CD4-positive, alpha-beta T cell (primary cell): ENCODE measurements at regions not wholly inside any gene's neighbourhood (a gene's known extent, or its start where the extent isn't known, plus 50 kb on each side); places are given as distances from the start of the nearest gene placed in this dataset.

ENCODE experiments used
- ATAC-seq: fragments of 200-7000 bp; cut with Tn5 transposase; one replicate; pipeline ENCODE4 v1.10.0; 2022; ENCODE audit warnings: mild to moderate bottlenecking; ENCODE audit not compliant: poor library complexity
- CTCF ChIA-PET: fragments of 350-600 bp; sonication (Branson Sonifier 250); formaldehyde crosslinking; loops from one replicate; lab custom pipeline; 2021; ENCODE audit warnings: antibody characterized with exemption, inconsistent platforms; lab: Charles Lee
- POLR2A ChIA-PET: fragments of 350-600 bp; sonication (Branson Sonifier 250); formaldehyde crosslinking; loops from one replicate; lab custom pipeline; 2021; ENCODE audit warnings: antibody characterized with exemption, inconsistent platforms; lab: Charles Lee
- DNase-seq, 14 experiments: peaks; one replicate each; pipeline ENCODE4 v3.0.0-alpha.2; 2013 to 2020; ENCODE audit warnings: mixed read lengths in 2 of 14
- H3K27ac ChIP-seq, 2 donors: one replicate each; pipeline versions ENCODE4 v1.5.1 to v1.7.0; 2013; ENCODE audit warnings: low read length in 2 of 2, low read depth in 1 of 2, mild to moderate bottlenecking in 1 of 2
- H3K27me3 ChIP-seq, 2 experiments: 1 replicate in 1 of 2; 2 replicates in 1 of 2; pipeline versions ENCODE4 v1.6.1 to v1.7.0; 2013; ENCODE audit warnings: low read length in 2 of 2, control low read depth in 1 of 2, mild to moderate bottlenecking in 1 of 2, moderate library complexity in 1 of 2; ENCODE audit not compliant: insufficient read depth in 2 of 2, control insufficient read depth in 1 of 2
- H3K36me3 ChIP-seq: one replicate; pipeline ENCODE4 v1.6.1; 2013; ENCODE audit warnings: low read length, control low read depth; ENCODE audit not compliant: insufficient read depth
- H3K4me1 ChIP-seq: one replicate; pipeline ENCODE4 v1.6.1; 2013; ENCODE audit warnings: low read length, control low read depth; ENCODE audit not compliant: insufficient read depth
- H3K4me3 ChIP-seq: one replicate; pipeline ENCODE4 v1.5.1; 2013; ENCODE audit warnings: mild to moderate bottlenecking, low read length, moderate library complexity
- H3K9me3 ChIP-seq, 2 experiments: 1 replicate in 1 of 2; 2 replicates in 1 of 2; pipeline versions ENCODE4 v1.6.1 to v1.7.0; 2013; ENCODE audit warnings: low read length in 2 of 2, mild to moderate bottlenecking in 2 of 2, control low read depth in 1 of 2, moderate library complexity in 1 of 2; ENCODE audit not compliant: control insufficient read depth in 1 of 2, insufficient read depth in 1 of 2
- H3K27ac Mint-ChIP-seq: one replicate; pipeline ENCODE4 v1.8.0; 2020; ENCODE audit warnings: mixed read lengths
- H3K27me3 Mint-ChIP-seq: one replicate; pipeline ENCODE4 v1.8.0; 2021; ENCODE audit warnings: mixed read lengths
- H3K36me3 Mint-ChIP-seq: one replicate; pipeline ENCODE4 v1.8.0; 2021; ENCODE audit warnings: low read depth, mixed read lengths
- H3K4me1 Mint-ChIP-seq: one replicate; pipeline ENCODE4 v1.8.0; 2021; ENCODE audit warnings: low read depth, mixed read lengths
- H3K4me3 Mint-ChIP-seq: one replicate; pipeline ENCODE4 v1.8.0; 2020; ENCODE audit warnings: mild to moderate bottlenecking, mixed read lengths
- H3K9me3 Mint-ChIP-seq: one replicate; pipeline ENCODE4 v1.8.0; 2020; ENCODE audit warnings: mixed read lengths
- CTCF ChIP-seq: fragments of 200-600 bp; IDR thresholded peaks from one replicate; pipeline ENCODE4 v1.8.0; 2022; ENCODE audit warnings: antibody characterized with exemption, mild to moderate bottlenecking
- intact Hi-C, 2 experiments: fragments of 100-400 bp; cut with DNase I in 1 of 2; cut with micrococcal nuclease in 1 of 2; formaldehyde crosslinking; loops; one replicate each; pipeline versions ENCODE4 v1.15.1 to v1.9.0; 2023 to 2025; cut with DNase I, micrococcal nuclease

- Histone ChIP-seq H3K36me3 (no peaks in the 10 kb centered on the region), H3K27ac (no peak overlapping the region), H3K27me3 (no peaks in the 10 kb centered on the region), H3K9me3 (peaks cover 0 to 9% of the 10 kb centered on the region in 2 experiments), H3K4me3 (no peak overlapping the region), H3K4me1 (no peaks in the 10 kb centered on the region)
- CTCF ChIA-PET = no interaction called here
- intact Hi-C loops = no loop called here
- H3K4me1 Mint-ChIP-seq = no peaks in the 10 kb centered on the region
- peaks cover 9% of the 10 kb centered on the region for H3K9me3 Mint-ChIP-seq
- H3K27ac Mint-ChIP-seq = no peak overlapping the region
- TF ChIP-seq CTCF = no peak
- H3K36me3 Mint-ChIP-seq = no peaks in the 10 kb centered on the region
- no peaks in the 10 kb centered on the region for H3K27me3 Mint-ChIP-seq
- ATAC-seq (no peak), DNase-seq (no peak)
- POLR2A ChIA-PET = no interaction called here
- no peak overlapping the region for H3K4me3 Mint-ChIP-seq
These were observed 92.5 kb downstream of the MMUT start for GRCh38 chr6:49370518-49370917.

- H3K4me1 Mint-ChIP-seq = no peaks in the 10 kb centered on the region
- peaks cover 12% of the 10 kb centered on the region for H3K9me3 Mint-ChIP-seq
- Histone ChIP-seq H3K4me1 (no peaks in the 10 kb centered on the region), H3K36me3 (no peaks in the 10 kb centered on the region), H3K27me3 (no peaks in the 10 kb centered on the region), H3K27ac (no peak overlapping the region), H3K9me3 (peaks cover 0 to 9% of the 10 kb centered on the region in 2 experiments), H3K4me3 (no peak overlapping the region)
- H3K27me3 Mint-ChIP-seq = no peaks in the 10 kb centered on the region
- no peak for TF ChIP-seq CTCF
- ChIA-PET POLR2A (no interaction called here), CTCF (no interaction called here)
- DNase-seq = no peak
- no peak for ATAC-seq
- no peak overlapping the region for H3K27ac Mint-ChIP-seq
- no peak overlapping the region for H3K4me3 Mint-ChIP-seq
- intact Hi-C loops = no loop called here
- H3K36me3 Mint-ChIP-seq = no peaks in the 10 kb centered on the region
These were observed 96.5 kb downstream of the MMUT start for GRCh38 chr6:49366539-49366938.

- no peak for TF ChIP-seq CTCF
- no peaks in the 10 kb centered on the region for H3K27me3 ChIP-seq
- no peak overlapping the region for H3K4me3 ChIP-seq
- H3K36me3 ChIP-seq = no peaks in the 10 kb centered on the region
- POLR2A ChIA-PET = no interaction called here
- no peaks in the 10 kb centered on the region for H3K4me1 ChIP-seq
- CTCF ChIA-PET = no interaction called here
- Mint-ChIP-seq H3K36me3 (no peaks in the 10 kb centered on the region), H3K27me3 (no peaks in the 10 kb centered on the region), H3K27ac (no peak overlapping the region), H3K9me3 (peaks cover 3% of the 10 kb centered on the region), H3K4me1 (no peaks in the 10 kb centered on the region), H3K4me3 (no peak overlapping the region)
- intact Hi-C loops = no loop called here
- H3K9me3 ChIP-seq = peaks cover 0 to 6% of the 10 kb centered on the region in 2 experiments
- no peak overlapping the region for H3K27ac ChIP-seq
- ATAC-seq = no peak
- DNase-seq = no peak
These were observed 114.5 kb downstream of the MMUT start for GRCh38 chr6:49348561-49348960.
